ENCODE measurements at regions not wholly inside any gene's neighbourhood (a gene's known extent, or its start where the extent isn't known, plus 50 kb on each side); places are given as distances from the start of the nearest gene placed in this dataset.

- DNase-seq, result no peak
- Mint-ChIP-seq H3K27me3 (ENCODE audit: low read depth) (no peaks in the 10 kb centered on the region; the same call in 1 of the 2 replicates), H3K4me1 (0 out of 4 replicates have a peak, but pooled peaks cover 2 to 4% of the 10 kb centered on the region in 2 experiments), H3K4me3 (no peak overlapping the region), H3K9me3 (no peaks in the 10 kb centered on the region), H3K27ac (no peak overlapping the region), H3K36me3 (ENCODE audit: insufficient read depth in 1 of 3, low read depth in 3 of 3) (no peaks in the 10 kb centered on the region)
- no peaks in the 10 kb centered on the region for H3K79me2 ChIP-seq (ENCODE audit: insufficient read depth, low read length)
- no peaks in the 10 kb centered on the region; the same call in 1 of the 2 replicates for H3K27me3 ChIP-seq (ENCODE audit: insufficient read depth, low read length)
- no peak overlapping the region for H3K4me2 ChIP-seq (ENCODE audit: insufficient read depth, insufficient read length, low read length)
- no peak overlapping the region for H2AFZ ChIP-seq (ENCODE audit: low read length)
- WGBS (ENCODE audit: extremely low coverage, insufficient read length, low lambda C conversion rate), result no CpG with 5 or more reads among the region's 2 CpGs
- H3K27ac ChIP-seq (ENCODE audit: insufficient read length, low read depth, low read length), result no peak overlapping the region
- H2BK20ac ChIP-seq (ENCODE audit: low read depth, low read length, poor library complexity, severe bottlenecking), result no peak overlapping the region
- no peaks in the 10 kb centered on the region for H3K4me1 ChIP-seq (ENCODE audit: insufficient read depth, low read length)
- H4K5ac ChIP-seq (ENCODE audit: insufficient read length, low read depth, low read length), result no peak overlapping the region
- no peak overlapping the region for H3K14ac ChIP-seq (ENCODE audit: insufficient read depth, low read length)
- H3K23ac ChIP-seq (ENCODE audit: insufficient read length, low read depth, low read length), result no peak overlapping the region
- no peaks in the 10 kb centered on the region for H3K9me3 ChIP-seq (ENCODE audit: control insufficient read depth, low read depth, low read length)
- H4K20me1 ChIP-seq (ENCODE audit: control insufficient read depth, insufficient read depth, insufficient read length), result no peaks in the 10 kb centered on the region
- no peak overlapping the region for H3K18ac ChIP-seq (ENCODE audit: insufficient read length, low read depth, low read length)
- H4K91ac ChIP-seq (ENCODE audit: insufficient read length, low read depth, low read length), result no peak overlapping the region
- no peak overlapping the region for H2BK120ac ChIP-seq (ENCODE audit: low read depth, low read length, poor library complexity, severe bottlenecking)
- H2BK12ac ChIP-seq (ENCODE audit: insufficient read length, low read depth, low read length), result no peak overlapping the region
- H3T11ph ChIP-seq (ENCODE audit: low read length), result no peak overlapping the region
- H3K9ac ChIP-seq (ENCODE audit: extremely low read depth, insufficient read length, low read length), result no peak overlapping the region
- no peaks in the 10 kb centered on the region for H3K79me1 ChIP-seq (ENCODE audit: insufficient read depth, low read depth, low read length, poor library complexity, severe bottlenecking)
- H3K4ac ChIP-seq (ENCODE audit: low read depth, low read length), result no peak overlapping the region
- H4K8ac ChIP-seq (replicated peaks; ENCODE audit: insufficient read length, low read depth, low read length), result no peak overlapping the region
- H2BK15ac ChIP-seq (ENCODE audit: low read depth, low read length), result no peak overlapping the region
- H2BK5ac ChIP-seq (ENCODE audit: insufficient read length, low read length), result no peak overlapping the region
- no peak overlapping the region for H3K56ac ChIP-seq (ENCODE audit: insufficient read length, low read depth, low read length)
- no peaks in the 10 kb centered on the region for H3K23me2 ChIP-seq (ENCODE audit: insufficient read length, low read depth, low read length, poor library complexity, severe bottlenecking)
- TF ChIP-seq CTCF (conservative IDR thresholded peaks at IDR 0.05), result no peak
- no peak overlapping the region for H2AK5ac ChIP-seq (ENCODE audit: insufficient read length, low read length)
These were observed 161.6 kb upstream of the PIRT start for GRCh38 chr17:10999484-10999883.
